OCI-LY7 (cell line): ENCODE measurements at regions not wholly inside any gene's neighbourhood (a gene's known extent, or its start where the extent isn't known, plus 50 kb on each side); places are given as distances from the start of the nearest gene placed in this dataset.

Experiments
- CTCF ChIP-seq: fragments of 200-600 bp; sonication (generic); conservative IDR thresholded peaks from 2 replicates; pipeline ENCODE4 v1.5.1; 2014; ENCODE audit warnings: mild to moderate bottlenecking, antibody characterized with exemption, low read length, moderate library complexity, mixed read lengths
- EZH2phosphoT487 ChIP-seq: fragments of 200-600 bp; sonication (generic); IDR thresholded peaks from 2 replicates; pipeline ENCODE4 v1.6.1; 2018; ENCODE audit warnings: low read depth, borderline replicate concordance, mild to moderate bottlenecking, mixed run types, antibody characterized with exemption, low read length, moderate library complexity, mixed read lengths

GRCh38 chr4:186345184-186345583 lies 79.2 kb downstream of the F11 start:
- TF ChIP-seq CTCF (no peak), EZH2phosphoT487 (no peak)
